ENCODE measurements at regions not wholly inside any gene's neighbourhood (a gene's known extent, or its start where the extent isn't known, plus 50 kb on each side); places are given as distances from the start of the nearest gene placed in this dataset.

DNA sequence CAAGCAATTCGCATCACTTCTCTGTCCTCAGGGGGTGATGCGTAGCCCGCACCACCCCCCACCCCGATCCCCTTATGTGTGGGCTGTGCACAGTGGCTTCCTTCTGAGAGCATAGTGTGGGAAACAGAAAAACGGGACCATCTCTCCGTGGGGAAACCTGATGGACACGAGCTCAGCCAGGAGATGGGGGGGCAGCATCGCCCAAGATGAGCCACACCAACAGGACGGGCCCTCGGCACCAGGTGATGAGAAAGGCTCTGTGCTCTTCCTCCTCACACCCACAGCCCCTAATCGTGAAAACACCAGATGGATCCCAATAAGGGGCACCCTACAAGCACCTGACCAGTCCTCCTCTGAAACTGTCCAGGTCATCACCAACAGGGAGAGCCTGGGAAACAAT lies 153.6 kb downstream of the SHANK2 start:
- TF ChIP-seq POLR2A (IDR thresholded peaks at IDR 0.05; ENCODE audit: low read depth, low read length) (no peak), CTCF (IDR thresholded peaks at IDR 0.05; ENCODE audit: extremely low read depth in 1 of 2, insufficient read depth in 1 of 2, low read depth in 1 of 2, low read length in 2 of 2) (no peak), EZH2 (IDR thresholded peaks at IDR 0.05; ENCODE audit: borderline replicate concordance, low read depth, low read length, severe bottlenecking) (no peak)

Measured in endothelial cell of umbilical vein (primary cell).